ENCODE measurements at regions not wholly inside any gene's neighbourhood (a gene's known extent, or its start where the extent isn't known, plus 50 kb on each side); places are given as distances from the start of the nearest gene placed in this dataset.

- FAIRE-seq (no peak), DNase-seq (ENCODE audit: low read depth) (no peak)
- Histone ChIP-seq H3K4me3 (ENCODE audit: low read depth, low read length) (no peak overlapping the region), H3K27me3 (ENCODE audit: control insufficient read depth, insufficient read depth, low read length) (no peaks in the 10 kb centered on the region), H3K36me3 (ENCODE audit: control insufficient read depth, insufficient read depth, low read length) (no peaks in the 10 kb centered on the region)
- no peak for TF ChIP-seq CTCF (IDR thresholded peaks at IDR 0.05; ENCODE audit: insufficient read depth, low read length, severe bottlenecking)
Observed at GRCh38 chr1:168960114-168960513, 146.4 kb upstream of the ATP1B1 start.

GRCh38 chr1:168960595-168960994 is 145.9 kb upstream of the ATP1B1 start:
- Histone ChIP-seq H3K4me3 (ENCODE audit: low read depth, low read length) (no peak overlapping the region), H3K27me3 (ENCODE audit: control insufficient read depth, insufficient read depth, low read length) (no peaks in the 10 kb centered on the region), H3K36me3 (ENCODE audit: control insufficient read depth, insufficient read depth, low read length) (no peaks in the 10 kb centered on the region)
- TF ChIP-seq CTCF (IDR thresholded peaks at IDR 0.05; ENCODE audit: insufficient read depth, low read length, severe bottlenecking): no peak
- DNase-seq (ENCODE audit: low read depth): no peak
- no peak for FAIRE-seq

- H3K27me3 ChIP-seq (ENCODE audit: control insufficient read depth, insufficient read depth, low read length): no peaks in the 10 kb centered on the region
- DNase-seq (ENCODE audit: low read depth): no peak
- no peaks in the 10 kb centered on the region for H3K36me3 ChIP-seq (ENCODE audit: control insufficient read depth, insufficient read depth, low read length)
- H3K4me3 ChIP-seq (ENCODE audit: low read depth, low read length): no peak overlapping the region
- FAIRE-seq: no peak
- TF ChIP-seq CTCF (IDR thresholded peaks at IDR 0.05; ENCODE audit: insufficient read depth, low read length, severe bottlenecking): no peak
Observed at GRCh38 chr1:168963601-168964000, 142.9 kb upstream of the ATP1B1 start.

GRCh38 chr1:168964478-168964877 is 142.0 kb upstream of the ATP1B1 start:
- Histone ChIP-seq H3K36me3 (ENCODE audit: control insufficient read depth, insufficient read depth, low read length) (no peaks in the 10 kb centered on the region), H3K4me3 (ENCODE audit: low read depth, low read length) (no peak overlapping the region), H3K27me3 (ENCODE audit: control insufficient read depth, insufficient read depth, low read length) (no peaks in the 10 kb centered on the region)
- TF ChIP-seq CTCF (IDR thresholded peaks at IDR 0.05; ENCODE audit: insufficient read depth, low read length, severe bottlenecking): no peak
- no peak for FAIRE-seq
- no peak for DNase-seq (ENCODE audit: low read depth)

GRCh38 chr1:168966217-168966616 is 140.3 kb upstream of the ATP1B1 start:
- no peak for FAIRE-seq

More at GRCh38 chr1:168966217-168966616, 140.3 kb upstream of the ATP1B1 start:
- H3K4me3 ChIP-seq (ENCODE audit: low read depth, low read length): no peak overlapping the region
- DNase-seq (ENCODE audit: low read depth): no peak
- no peaks in the 10 kb centered on the region for H3K36me3 ChIP-seq (ENCODE audit: control insufficient read depth, insufficient read depth, low read length)
- H3K27me3 ChIP-seq (ENCODE audit: control insufficient read depth, insufficient read depth, low read length): no peaks in the 10 kb centered on the region
- no peak for TF ChIP-seq CTCF (IDR thresholded peaks at IDR 0.05; ENCODE audit: insufficient read depth, low read length, severe bottlenecking)
